PFSK-1 (cell line): ENCODE measurements at regions not wholly inside any gene's neighbourhood (a gene's known extent, or its start where the extent isn't known, plus 50 kb on each side); places are given as distances from the start of the nearest gene placed in this dataset.

Experiments
- FOXP2 ChIP-seq: optimal IDR thresholded peaks from 2 replicates; pipeline ENCODE3; 2011; ENCODE audit warnings: borderline replicate concordance, control low read depth, inconsistent platforms; ENCODE audit not compliant: insufficient read depth; ENCODE audit errors: extremely low read length, extremely low read depth
- POLR2AphosphoS5 ChIP-seq: IDR thresholded peaks from 2 replicates; pipeline ENCODE4 v1.6.1; 2012; ENCODE audit warnings: low read depth, mild to moderate bottlenecking, control low read depth, low read length, moderate library complexity
- SIN3A ChIP-seq: IDR thresholded peaks from 2 replicates; pipeline ENCODE4 v1.6.1; 2012; ENCODE audit warnings: mild to moderate bottlenecking, low read length, moderate library complexity, borderline replicate concordance; ENCODE audit not compliant: insufficient read depth
- TAF1 ChIP-seq: IDR thresholded peaks from 2 replicates; pipeline ENCODE4 v1.6.1; 2012; ENCODE audit warnings: low read length, control low read depth, borderline replicate concordance; ENCODE audit not compliant: insufficient read depth
- TF ChIP-seq, protein P1 (sequence below), 2 experiments: IDR thresholded peaks; 2 replicates each; pipeline versions ENCODE4 v1.6.1 to v1.8.0; 2011 to 2012; ENCODE audit warnings: low read depth in 2 of 2, low read length in 2 of 2, control low read depth in 1 of 2, inconsistent platforms in 1 of 2, mild to moderate bottlenecking in 1 of 2, moderate library complexity in 1 of 2; ENCODE audit not compliant: insufficient read depth in 1 of 2

- TF ChIP-seq, protein P1, sequence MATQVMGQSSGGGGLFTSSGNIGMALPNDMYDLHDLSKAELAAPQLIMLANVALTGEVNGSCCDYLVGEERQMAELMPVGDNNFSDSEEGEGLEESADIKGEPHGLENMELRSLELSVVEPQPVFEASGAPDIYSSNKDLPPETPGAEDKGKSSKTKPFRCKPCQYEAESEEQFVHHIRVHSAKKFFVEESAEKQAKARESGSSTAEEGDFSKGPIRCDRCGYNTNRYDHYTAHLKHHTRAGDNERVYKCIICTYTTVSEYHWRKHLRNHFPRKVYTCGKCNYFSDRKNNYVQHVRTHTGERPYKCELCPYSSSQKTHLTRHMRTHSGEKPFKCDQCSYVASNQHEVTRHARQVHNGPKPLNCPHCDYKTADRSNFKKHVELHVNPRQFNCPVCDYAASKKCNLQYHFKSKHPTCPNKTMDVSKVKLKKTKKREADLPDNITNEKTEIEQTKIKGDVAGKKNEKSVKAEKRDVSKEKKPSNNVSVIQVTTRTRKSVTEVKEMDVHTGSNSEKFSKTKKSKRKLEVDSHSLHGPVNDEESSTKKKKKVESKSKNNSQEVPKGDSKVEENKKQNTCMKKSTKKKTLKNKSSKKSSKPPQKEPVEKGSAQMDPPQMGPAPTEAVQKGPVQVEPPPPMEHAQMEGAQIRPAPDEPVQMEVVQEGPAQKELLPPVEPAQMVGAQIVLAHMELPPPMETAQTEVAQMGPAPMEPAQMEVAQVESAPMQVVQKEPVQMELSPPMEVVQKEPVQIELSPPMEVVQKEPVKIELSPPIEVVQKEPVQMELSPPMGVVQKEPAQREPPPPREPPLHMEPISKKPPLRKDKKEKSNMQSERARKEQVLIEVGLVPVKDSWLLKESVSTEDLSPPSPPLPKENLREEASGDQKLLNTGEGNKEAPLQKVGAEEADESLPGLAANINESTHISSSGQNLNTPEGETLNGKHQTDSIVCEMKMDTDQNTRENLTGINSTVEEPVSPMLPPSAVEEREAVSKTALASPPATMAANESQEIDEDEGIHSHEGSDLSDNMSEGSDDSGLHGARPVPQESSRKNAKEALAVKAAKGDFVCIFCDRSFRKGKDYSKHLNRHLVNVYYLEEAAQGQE (IDR thresholded peaks at IDR 0.05; ENCODE audit: insufficient read depth in 1 of 2, low read depth in 2 of 2, low read length in 2 of 2) = no peak
- TF ChIP-seq POLR2AphosphoS5 (no peak), TAF1 (no peak), SIN3A (no peak), FOXP2 (no peak)
Measured at GRCh38 chr13:74560325-74560724, 426.1 kb upstream of the KLF12 start.
